H9 (cell line): ENCODE measurements at regions not wholly inside any gene's neighbourhood (a gene's known extent, or its start where the extent isn't known, plus 50 kb on each side); places are given as distances from the start of the nearest gene placed in this dataset.

Source experiments
- DNase-seq: peaks from one replicate; pipeline ENCODE4 v3.0.0-alpha.2; 2017
- H2AFZ ChIP-seq: one replicate; pipeline ENCODE4 v1.6.1; 2013; ENCODE audit warnings: mild to moderate bottlenecking, low read length, control low read depth, moderate library complexity
- H2AK5ac ChIP-seq: 2 replicates; pipeline ENCODE4 v1.6.1; 2013; ENCODE audit warnings: low read length, control low read depth, mixed read lengths; ENCODE audit not compliant: insufficient read length
- H2BK120ac ChIP-seq: one replicate; pipeline ENCODE4 v1.6.1; 2013; ENCODE audit warnings: low read depth, mild to moderate bottlenecking, low read length, control low read depth, inconsistent platforms; ENCODE audit not compliant: poor library complexity, severe bottlenecking
- H2BK12ac ChIP-seq: 2 replicates; pipeline ENCODE4 v1.6.1; 2013; ENCODE audit warnings: low read length, control low read depth, mixed read lengths, low read depth; ENCODE audit not compliant: insufficient read length
- H2BK15ac ChIP-seq: 2 replicates; pipeline ENCODE4 v1.6.1; 2013; ENCODE audit warnings: low read depth, low read length, control low read depth
- H2BK20ac ChIP-seq: one replicate; pipeline ENCODE4 v1.6.1; 2013; ENCODE audit warnings: low read depth, mild to moderate bottlenecking, low read length, control low read depth, inconsistent platforms; ENCODE audit not compliant: poor library complexity, severe bottlenecking
- H2BK5ac ChIP-seq: 2 replicates; pipeline ENCODE4 v1.6.1; 2013; ENCODE audit warnings: low read length, control low read depth, mixed read lengths; ENCODE audit not compliant: insufficient read length
- H3K14ac ChIP-seq: 2 replicates; pipeline ENCODE4 v1.6.1; 2013; ENCODE audit warnings: low read length, control low read depth; ENCODE audit not compliant: insufficient read depth
- H3K18ac ChIP-seq: 2 replicates; pipeline ENCODE4 v1.6.1; 2013; ENCODE audit warnings: low read depth, mild to moderate bottlenecking, mixed read lengths, low read length, control low read depth; ENCODE audit not compliant: insufficient read length
- H3K23ac ChIP-seq: 2 replicates; pipeline ENCODE4 v1.6.1; 2013; ENCODE audit warnings: low read length, control low read depth, mixed read lengths, low read depth; ENCODE audit not compliant: insufficient read length
- H3K23me2 ChIP-seq: 2 replicates; pipeline ENCODE4 v1.6.1; 2013; ENCODE audit warnings: low read depth, mild to moderate bottlenecking, mixed read lengths, low read length, control low read depth; ENCODE audit not compliant: insufficient read length, poor library complexity, severe bottlenecking
- H3K27ac ChIP-seq: 2 replicates; pipeline ENCODE4 v1.5.1; 2013; ENCODE audit warnings: low read length, control low read depth, mixed read lengths, low read depth; ENCODE audit not compliant: insufficient read length
- H3K27me3 ChIP-seq: 2 replicates; pipeline ENCODE4 v1.6.1; 2013; ENCODE audit warnings: low read length, control low read depth, inconsistent platforms; ENCODE audit not compliant: insufficient read depth
- H3K4ac ChIP-seq: 2 replicates; pipeline ENCODE4 v1.6.1; 2013; ENCODE audit warnings: low read depth, mild to moderate bottlenecking, control low read depth, inconsistent platforms, low read length, moderate library complexity
- H3K4me1 ChIP-seq: 2 replicates; pipeline ENCODE4 v1.6.1; 2013; ENCODE audit warnings: low read length, control low read depth, inconsistent platforms; ENCODE audit not compliant: insufficient read depth
- H3K4me2 ChIP-seq: 2 replicates; pipeline ENCODE4 v1.6.1; 2013; ENCODE audit warnings: low read length, control low read depth, mixed read lengths; ENCODE audit not compliant: insufficient read length, insufficient read depth
- H3K56ac ChIP-seq: 2 replicates; pipeline ENCODE4 v1.6.1; 2013; ENCODE audit warnings: low read depth, mild to moderate bottlenecking, mixed read lengths, low read length, control low read depth; ENCODE audit not compliant: insufficient read length
- H3K79me1 ChIP-seq: 2 replicates; pipeline ENCODE4 v1.6.1; 2013; ENCODE audit warnings: low read depth, mild to moderate bottlenecking, moderate library complexity, low read length, control low read depth, inconsistent platforms; ENCODE audit not compliant: insufficient read depth, poor library complexity, severe bottlenecking
- H3K79me2 ChIP-seq: 2 replicates; pipeline ENCODE4 v1.6.1; 2013; ENCODE audit warnings: low read length, control low read depth, inconsistent platforms; ENCODE audit not compliant: insufficient read depth
- H3K9ac ChIP-seq: 2 replicates; pipeline ENCODE4 v1.6.1; 2013; ENCODE audit warnings: low read length, control low read depth, mixed read lengths; ENCODE audit not compliant: insufficient read length; ENCODE audit errors: extremely low read depth
- H3K9me3 ChIP-seq: one replicate; pipeline ENCODE4 v1.6.1; 2013; ENCODE audit warnings: low read depth, low read length, inconsistent platforms; ENCODE audit not compliant: control insufficient read depth
- H3T11ph ChIP-seq: one replicate; pipeline ENCODE4 v1.6.1; 2013; ENCODE audit warnings: mild to moderate bottlenecking, low read length, control low read depth, inconsistent platforms
- H4K20me1 ChIP-seq: one replicate; pipeline ENCODE4 v1.6.1; 2013; ENCODE audit not compliant: control insufficient read depth, insufficient read length, insufficient read depth
- H4K5ac ChIP-seq: 2 replicates; pipeline ENCODE4 v1.6.1; 2013; ENCODE audit warnings: low read depth, mild to moderate bottlenecking, mixed read lengths, low read length, control low read depth; ENCODE audit not compliant: insufficient read length
- H4K8ac ChIP-seq: replicated peaks from 2 replicates; pipeline ENCODE4 v1.6.1; 2013; ENCODE audit warnings: low read length, control low read depth, mixed read lengths, low read depth; ENCODE audit not compliant: insufficient read length
- H4K91ac ChIP-seq: 2 replicates; pipeline ENCODE4 v1.6.1; 2013; ENCODE audit warnings: low read depth, mild to moderate bottlenecking, moderate library complexity, mixed read lengths, low read length, control low read depth; ENCODE audit not compliant: insufficient read length
- H3K27ac Mint-ChIP-seq, 3 experiments: 2 replicates in 2 of 3; 3 replicates in 1 of 3; pipeline ENCODE4 v1.8.0; 2020 to 2021; ENCODE audit warnings: mixed read lengths in 3 of 3, mild to moderate bottlenecking in 1 of 3, moderate library complexity in 1 of 3
- H3K27me3 Mint-ChIP-seq: 2 replicates; pipeline ENCODE4 v1.8.0; 2021; ENCODE audit warnings: low read depth, mild to moderate bottlenecking, moderate library complexity, mixed read lengths
- H3K36me3 Mint-ChIP-seq, 3 experiments: 2 replicates in 2 of 3; 3 replicates in 1 of 3; pipeline ENCODE4 v1.8.0; 2020 to 2021; ENCODE audit warnings: low read depth in 3 of 3, mixed read lengths in 3 of 3; ENCODE audit not compliant: insufficient read depth in 1 of 3
- H3K4me1 Mint-ChIP-seq, 2 experiments: 2 replicates each; pipeline ENCODE4 v1.8.0; 2020; ENCODE audit warnings: mixed read lengths in 2 of 2
- H3K4me3 Mint-ChIP-seq, 2 experiments: 2 replicates in 1 of 2; 3 replicates in 1 of 2; pipeline ENCODE4 v1.8.0; 2020 to 2021; ENCODE audit warnings: mild to moderate bottlenecking in 2 of 2, mixed read lengths in 2 of 2, moderate library complexity in 1 of 2
- H3K9me3 Mint-ChIP-seq, 2 experiments: 2 replicates in 1 of 2; 3 replicates in 1 of 2; pipeline ENCODE4 v1.8.0; 2020; ENCODE audit warnings: mild to moderate bottlenecking in 2 of 2, mixed read lengths in 2 of 2, moderate library complexity in 1 of 2
- WGBS: extraction: QIAGEN DNeasy Blood & Tissue Kit; methylation state at CpG from one replicate; pipeline ENCODE4 v1.1.7; 2013; ENCODE audit warnings: missing lambda C conversion rate, low lambda C conversion rate, mixed read lengths; ENCODE audit not compliant: insufficient read length; ENCODE audit errors: extremely low coverage; 5-methylcytosine and 5-hydroxymethylcytosine counted together
- TF ChIP-seq, protein P1 (sequence below): fragments of 200-600 bp; sonication (generic); conservative IDR thresholded peaks from 3 replicates; pipeline ENCODE4 v1.8.0; 2021; ENCODE audit warnings: antibody characterized with exemption, mild to moderate bottlenecking

DNA sequence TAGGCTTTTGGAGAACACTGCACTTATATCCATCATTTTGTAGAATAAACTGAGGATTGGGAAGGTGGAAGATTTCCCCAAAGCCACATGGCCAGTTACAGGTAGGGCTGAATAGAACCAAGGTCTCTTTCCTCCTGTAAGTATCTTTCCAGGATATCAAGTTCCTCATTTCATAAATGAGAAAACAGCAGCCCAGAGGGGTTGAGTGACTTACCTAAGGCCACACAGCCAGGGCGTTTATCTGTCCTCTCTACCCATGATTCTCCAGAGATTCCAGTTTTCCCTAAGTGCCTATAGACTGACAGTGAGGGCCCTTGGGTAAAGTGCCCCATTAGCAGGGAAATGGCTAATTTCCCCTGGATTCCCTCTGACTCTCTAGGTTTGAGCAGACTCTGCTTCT is 132.3 kb upstream of the SKOR2 start:
- H4K8ac ChIP-seq: no peak overlapping the region
- H3K79me2 ChIP-seq: no peaks in the 10 kb centered on the region
- no peak overlapping the region for H3K27ac ChIP-seq
- Mint-ChIP-seq H3K4me1 (peaks cover 0 to 4% of the 10 kb centered on the region in 2 experiments; a peak in 2 of 4 replicates), H3K27ac (no peak overlapping the region), H3K9me3 (no peaks in the 10 kb centered on the region; a peak in 2 of 5 replicates), H3K4me3 (no peak overlapping the region), H3K36me3 (no peaks in the 10 kb centered on the region), H3K27me3 (peaks cover 3% of the 10 kb centered on the region; the same call in 1 of the 2 replicates)
- H3K4me2 ChIP-seq: no peak overlapping the region
- H4K91ac ChIP-seq: no peak overlapping the region
- H4K20me1 ChIP-seq: no peaks in the 10 kb centered on the region
- no peak overlapping the region for H3K9ac ChIP-seq
- no peak overlapping the region for H3K23ac ChIP-seq
- no peak overlapping the region for H3K18ac ChIP-seq
- no CpG with 5 or more reads among the region's 1 CpG for WGBS
- H2AFZ ChIP-seq: no peak overlapping the region
- no peak overlapping the region for H2BK5ac ChIP-seq
- H2BK12ac ChIP-seq: no peak overlapping the region
- no peak overlapping the region for H2AK5ac ChIP-seq
- no peaks in the 10 kb centered on the region for H3K4me1 ChIP-seq
- H3K79me1 ChIP-seq: no peaks in the 10 kb centered on the region
- no peaks in the 10 kb centered on the region for H3K23me2 ChIP-seq
- no peak overlapping the region for H4K5ac ChIP-seq
- no peaks in the 10 kb centered on the region for H3K9me3 ChIP-seq
- no peak for DNase-seq
- H3T11ph ChIP-seq: no peak overlapping the region
- no peak overlapping the region for H3K14ac ChIP-seq
- no peak overlapping the region for H2BK20ac ChIP-seq
- no peak overlapping the region for H2BK15ac ChIP-seq
- TF ChIP-seq, protein P1, sequence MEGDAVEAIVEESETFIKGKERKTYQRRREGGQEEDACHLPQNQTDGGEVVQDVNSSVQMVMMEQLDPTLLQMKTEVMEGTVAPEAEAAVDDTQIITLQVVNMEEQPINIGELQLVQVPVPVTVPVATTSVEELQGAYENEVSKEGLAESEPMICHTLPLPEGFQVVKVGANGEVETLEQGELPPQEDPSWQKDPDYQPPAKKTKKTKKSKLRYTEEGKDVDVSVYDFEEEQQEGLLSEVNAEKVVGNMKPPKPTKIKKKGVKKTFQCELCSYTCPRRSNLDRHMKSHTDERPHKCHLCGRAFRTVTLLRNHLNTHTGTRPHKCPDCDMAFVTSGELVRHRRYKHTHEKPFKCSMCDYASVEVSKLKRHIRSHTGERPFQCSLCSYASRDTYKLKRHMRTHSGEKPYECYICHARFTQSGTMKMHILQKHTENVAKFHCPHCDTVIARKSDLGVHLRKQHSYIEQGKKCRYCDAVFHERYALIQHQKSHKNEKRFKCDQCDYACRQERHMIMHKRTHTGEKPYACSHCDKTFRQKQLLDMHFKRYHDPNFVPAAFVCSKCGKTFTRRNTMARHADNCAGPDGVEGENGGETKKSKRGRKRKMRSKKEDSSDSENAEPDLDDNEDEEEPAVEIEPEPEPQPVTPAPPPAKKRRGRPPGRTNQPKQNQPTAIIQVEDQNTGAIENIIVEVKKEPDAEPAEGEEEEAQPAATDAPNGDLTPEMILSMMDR: no peak
- H3K56ac ChIP-seq: no peak overlapping the region
- no peak overlapping the region for H2BK120ac ChIP-seq
- H3K27me3 ChIP-seq: no peaks in the 10 kb centered on the region; the same call in 1 of the 2 replicates
- no peak overlapping the region for H3K4ac ChIP-seq
